ENCODE measurements at regions not wholly inside any gene's neighbourhood (a gene's known extent, or its start where the extent isn't known, plus 50 kb on each side); places are given as distances from the start of the nearest gene placed in this dataset.
"Not testable (repeated sequence)": the region's sequence is repeated elsewhere in the genome, so short reads cannot be mapped to it uniquely, and the experiment has no call there.

DNA sequence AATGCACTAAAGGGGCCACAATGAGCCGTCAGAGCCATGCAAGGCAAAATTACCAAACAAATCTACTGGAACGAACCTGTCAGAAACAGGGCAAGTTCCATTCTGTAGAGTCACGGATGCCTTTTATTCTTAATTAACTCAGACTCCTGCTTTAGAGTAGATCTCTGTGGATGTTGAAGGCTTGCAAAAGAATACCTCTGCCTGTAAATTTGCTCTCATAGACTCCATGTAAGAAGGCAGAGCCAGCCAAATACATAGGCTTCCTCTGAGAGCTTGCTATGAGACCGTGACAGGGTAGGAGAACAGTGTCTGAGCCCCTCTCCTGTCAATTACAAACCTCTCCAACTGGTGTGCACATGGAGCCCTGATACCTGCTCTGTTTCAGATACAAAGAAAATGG is 787.9 kb upstream of the POM121L12 start:
- Mint-ChIP-seq H3K9me3 (peaks cover 13% of the 10 kb centered on the region), H3K4me3 (no peak overlapping the region), H3K27ac (no peak overlapping the region), H3K4me1 (ENCODE audit: low read depth) (no peaks in the 10 kb centered on the region), H3K36me3 (ENCODE audit: low read depth) (no peaks in the 10 kb centered on the region), H3K27me3 (no peaks in the 10 kb centered on the region)
- DNase-seq = no peak

DNA sequence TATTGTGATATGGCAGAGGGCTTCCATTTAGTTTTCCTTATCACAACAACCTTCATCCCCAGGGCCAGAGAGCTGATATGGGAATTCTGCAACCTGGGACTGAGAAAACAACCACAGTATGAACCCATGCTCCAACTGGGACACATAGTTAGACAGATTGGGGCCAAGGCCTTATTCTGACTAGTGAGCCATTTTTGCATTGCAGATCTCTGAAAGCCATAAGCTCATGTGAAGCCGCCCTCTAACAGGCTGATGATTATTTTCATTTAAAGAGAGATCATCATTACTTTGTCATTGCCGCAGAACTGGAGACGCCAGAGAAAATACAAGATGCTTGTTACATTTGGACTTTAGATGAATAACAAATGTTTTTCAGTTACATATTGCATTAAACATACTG is 791.7 kb upstream of the POM121L12 start:
- Mint-ChIP-seq H3K27me3 (no peaks in the 10 kb centered on the region), H3K27ac (no peak overlapping the region), H3K9me3 (peaks cover 27% of the 10 kb centered on the region), H3K4me3 (no peak overlapping the region), H3K4me1 (ENCODE audit: low read depth) (no peaks in the 10 kb centered on the region), H3K36me3 (ENCODE audit: low read depth) (no peaks in the 10 kb centered on the region)
- no peak for DNase-seq

DNA sequence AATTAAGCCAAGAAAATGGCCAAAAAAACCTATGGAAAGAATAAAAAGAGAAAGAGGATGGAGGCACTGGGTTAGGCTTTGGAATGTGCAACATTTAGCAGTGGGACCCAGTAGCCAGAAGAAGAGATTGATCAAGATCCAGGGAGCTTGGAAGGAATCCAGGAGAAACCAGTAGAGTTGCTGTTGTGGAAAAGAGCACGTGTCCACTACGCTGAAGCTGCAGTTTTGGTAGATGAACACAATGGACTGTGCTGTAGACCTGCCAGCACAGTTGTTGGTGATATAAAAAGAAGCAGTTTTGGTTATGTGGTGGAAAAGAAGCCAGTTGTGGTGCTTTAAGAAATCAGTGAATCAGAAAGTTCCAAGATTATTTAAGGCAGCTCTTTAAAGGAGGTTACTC is 802.2 kb upstream of the POM121L12 start:
- Mint-ChIP-seq H3K9me3 (peaks cover 14% of the 10 kb centered on the region), H3K4me1 (ENCODE audit: low read depth) (no peaks in the 10 kb centered on the region), H3K27me3 (no peaks in the 10 kb centered on the region), H3K4me3 (no peak overlapping the region), H3K27ac (no peak overlapping the region), H3K36me3 (ENCODE audit: low read depth) (no peaks in the 10 kb centered on the region)
- no peak for DNase-seq

DNA sequence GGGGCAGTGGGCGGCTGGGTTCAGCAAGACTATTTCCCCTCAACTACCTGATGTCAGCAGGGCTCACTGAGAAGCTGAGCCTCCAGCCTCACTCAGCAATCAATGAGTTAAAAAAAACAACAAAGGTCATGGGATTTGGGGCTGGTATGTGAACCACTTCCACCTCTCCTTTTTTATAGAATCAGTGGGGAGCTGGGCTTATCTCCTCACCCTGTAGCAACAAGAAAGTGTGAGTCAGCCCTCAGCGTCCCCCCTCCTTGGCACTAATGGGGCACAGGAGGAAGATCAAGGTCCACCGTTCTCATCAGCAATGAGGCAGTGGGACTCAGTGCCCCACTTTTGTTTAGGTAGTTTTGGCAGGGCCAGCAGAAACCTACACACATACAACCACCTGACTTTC is 823.5 kb upstream of the POM121L12 start:
- Mint-ChIP-seq H3K9me3 (peaks cover 13% of the 10 kb centered on the region), H3K27me3 (no peaks in the 10 kb centered on the region), H3K27ac (no peak overlapping the region), H3K36me3 (ENCODE audit: low read depth) (no peaks in the 10 kb centered on the region), H3K4me1 (ENCODE audit: low read depth) (no peaks in the 10 kb centered on the region), H3K4me3 (no peak overlapping the region)
- DNase-seq = no peak

DNA sequence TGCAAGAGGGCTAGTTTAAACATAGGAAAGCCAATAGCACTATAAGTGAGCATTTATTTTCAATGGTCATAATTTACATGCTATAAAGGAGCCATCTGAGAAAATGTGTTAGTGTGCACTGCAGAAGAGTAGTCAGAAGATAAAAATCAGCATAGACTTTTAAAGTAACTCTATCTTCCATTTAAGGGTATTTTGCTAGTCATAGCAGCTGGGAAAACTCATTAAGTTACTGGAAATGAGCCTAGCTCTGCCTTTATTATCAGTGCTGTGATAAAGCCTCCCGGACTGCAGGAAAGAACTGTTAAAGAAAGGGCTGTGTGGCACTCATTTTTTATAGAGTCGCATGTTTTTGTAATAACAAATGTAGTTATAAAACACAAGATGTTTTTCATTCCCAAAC is 825.8 kb upstream of the POM121L12 start:
- Mint-ChIP-seq H3K36me3 (ENCODE audit: low read depth) (no peaks in the 10 kb centered on the region), H3K9me3 (peaks cover 14% of the 10 kb centered on the region), H3K4me1 (ENCODE audit: low read depth) (no peaks in the 10 kb centered on the region), H3K4me3 (no peak overlapping the region), H3K27me3 (no peaks in the 10 kb centered on the region), H3K27ac (no peak overlapping the region)
- DNase-seq = no peak

DNA sequence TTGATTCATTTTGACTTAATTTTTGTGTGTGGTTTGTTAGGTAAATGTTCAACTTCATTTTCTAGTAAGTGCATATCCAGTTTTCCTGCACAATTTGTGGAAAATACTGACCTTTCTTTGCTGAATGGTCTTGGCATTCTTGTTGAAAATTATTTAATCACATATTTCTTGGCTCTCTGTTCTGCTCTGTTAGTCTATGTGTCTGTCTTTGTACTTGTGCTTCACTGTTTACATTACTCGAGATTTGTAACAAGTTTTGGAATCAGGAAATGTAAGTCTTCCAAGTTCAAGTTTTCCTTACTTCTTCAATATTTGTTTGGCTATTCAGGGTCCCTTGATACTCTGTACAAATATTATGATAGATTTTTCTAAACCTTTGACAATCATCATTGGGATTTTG is 838.2 kb upstream of the POM121L12 start:
- H3K27ac Mint-ChIP-seq = no peak overlapping the region
- no peaks in the 10 kb centered on the region for H3K27me3 Mint-ChIP-seq
- no peaks in the 10 kb centered on the region for H3K36me3 Mint-ChIP-seq (ENCODE audit: low read depth)
- H3K4me1 Mint-ChIP-seq (ENCODE audit: low read depth) = no peaks in the 10 kb centered on the region
- peaks cover 19% of the 10 kb centered on the region for H3K9me3 Mint-ChIP-seq
- DNase-seq = no peak
- no peak overlapping the region for H3K4me3 Mint-ChIP-seq

DNA sequence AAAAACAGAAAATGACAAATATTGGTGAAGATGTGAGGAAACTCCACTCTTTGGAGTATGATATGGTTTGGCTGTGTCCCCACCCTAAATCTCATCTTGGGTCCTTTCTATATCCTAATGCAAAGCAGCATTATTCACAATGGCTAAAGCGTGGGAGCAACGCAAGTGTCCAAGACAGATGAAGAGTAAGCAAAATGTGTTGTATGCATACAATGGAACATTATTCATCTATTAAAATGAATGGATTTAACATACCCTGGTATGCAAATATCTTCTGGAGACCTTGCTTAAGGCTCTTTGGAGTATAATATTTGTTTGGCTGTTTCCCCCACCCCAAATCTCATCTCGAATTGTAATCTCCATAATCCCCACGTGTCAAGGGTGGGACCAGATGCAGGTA is 839.8 kb upstream of the POM121L12 start:
- H3K36me3 Mint-ChIP-seq (ENCODE audit: low read depth) = no peaks in the 10 kb centered on the region
- H3K4me1 Mint-ChIP-seq (ENCODE audit: low read depth) = no peaks in the 10 kb centered on the region
- no peak overlapping the region for H3K27ac Mint-ChIP-seq
- no peak overlapping the region for H3K4me3 Mint-ChIP-seq
- H3K9me3 Mint-ChIP-seq = peaks cover 27% of the 10 kb centered on the region
- DNase-seq = no peak
- no peaks in the 10 kb centered on the region for H3K27me3 Mint-ChIP-seq

DNA sequence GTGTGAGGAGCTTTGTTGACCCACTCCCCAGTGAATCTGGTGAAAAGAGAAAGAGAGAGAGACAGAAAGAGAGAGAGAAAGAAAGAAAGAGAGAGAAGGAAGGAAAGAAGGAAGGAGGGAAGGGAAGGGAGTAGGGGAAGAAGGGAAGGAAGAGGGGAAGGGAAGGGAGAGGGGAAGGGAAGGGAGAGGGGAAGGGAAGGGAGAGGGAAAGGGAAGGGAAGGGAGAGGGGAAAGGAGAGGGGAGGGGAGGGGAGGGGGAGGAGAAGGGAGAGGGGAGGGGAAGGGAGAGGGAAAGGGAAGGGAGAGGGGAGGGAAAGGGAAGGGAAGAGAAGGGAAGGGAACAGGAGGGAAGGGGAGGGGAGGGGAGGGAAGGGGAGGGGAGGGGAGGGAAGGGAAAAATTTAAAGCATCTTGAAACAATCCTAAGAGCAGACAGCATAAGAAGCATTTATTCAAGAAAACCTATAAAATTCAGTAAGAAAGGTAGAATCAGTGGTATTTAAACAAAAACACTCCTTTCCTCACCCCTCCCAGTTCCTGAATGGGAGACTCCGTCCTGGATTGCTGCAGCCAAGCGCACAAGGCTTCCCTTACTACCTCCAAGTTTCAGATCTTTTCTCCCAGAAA is 846.2 kb upstream of the POM121L12 start:
- Mint-ChIP-seq H3K4me3 (no peak overlapping the region), H3K4me1 (ENCODE audit: low read depth) (no peaks in the 10 kb centered on the region), H3K36me3 (ENCODE audit: low read depth) (no peaks in the 10 kb centered on the region), H3K27ac (no peak overlapping the region), H3K27me3 (no peaks in the 10 kb centered on the region), H3K9me3 (peaks cover 15% of the 10 kb centered on the region)
- no peak for DNase-seq

DNA sequence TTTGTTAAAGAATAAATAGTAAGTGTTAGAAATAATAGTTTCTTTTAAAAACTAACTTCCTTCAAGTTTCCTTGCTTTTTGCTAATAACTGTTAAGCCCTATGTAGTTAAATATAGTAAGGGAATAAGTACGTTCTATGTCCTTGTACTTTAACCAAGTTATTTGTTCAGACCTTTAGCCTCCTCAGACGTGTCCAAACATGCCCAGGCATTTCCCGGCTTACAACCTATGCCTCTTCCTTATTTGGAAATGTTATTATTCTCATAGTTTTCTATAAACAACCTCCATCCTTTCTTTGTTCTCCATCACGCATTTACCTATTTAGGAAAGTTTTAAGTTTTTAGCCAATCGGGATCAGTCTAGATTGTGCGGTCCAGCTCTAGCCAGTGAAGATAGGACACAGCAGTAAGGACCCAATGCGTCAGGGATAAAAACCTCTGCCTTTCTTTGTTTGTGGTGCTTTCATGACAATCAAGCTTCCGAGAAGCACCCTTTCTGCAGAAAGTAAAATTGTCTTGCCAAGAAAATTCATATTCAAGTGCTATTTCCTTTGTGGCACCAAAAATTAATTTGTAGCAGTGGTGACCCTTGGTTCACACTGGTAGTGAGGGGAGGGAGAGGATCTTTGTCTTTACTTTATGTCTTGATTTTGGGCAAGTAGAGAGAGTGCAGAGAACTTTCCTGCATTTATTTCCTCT is 851.3 kb upstream of the POM121L12 start:
- H3K4me1 Mint-ChIP-seq (ENCODE audit: low read depth) = no peaks in the 10 kb centered on the region
- no peaks in the 10 kb centered on the region for H3K36me3 Mint-ChIP-seq (ENCODE audit: low read depth)
- H3K27me3 Mint-ChIP-seq = no peaks in the 10 kb centered on the region
- H3K9me3 Mint-ChIP-seq = peaks cover 2% of the 10 kb centered on the region
- H3K27ac Mint-ChIP-seq = no peak overlapping the region
- H3K4me3 Mint-ChIP-seq = no peak overlapping the region
- no peak for DNase-seq

DNA sequence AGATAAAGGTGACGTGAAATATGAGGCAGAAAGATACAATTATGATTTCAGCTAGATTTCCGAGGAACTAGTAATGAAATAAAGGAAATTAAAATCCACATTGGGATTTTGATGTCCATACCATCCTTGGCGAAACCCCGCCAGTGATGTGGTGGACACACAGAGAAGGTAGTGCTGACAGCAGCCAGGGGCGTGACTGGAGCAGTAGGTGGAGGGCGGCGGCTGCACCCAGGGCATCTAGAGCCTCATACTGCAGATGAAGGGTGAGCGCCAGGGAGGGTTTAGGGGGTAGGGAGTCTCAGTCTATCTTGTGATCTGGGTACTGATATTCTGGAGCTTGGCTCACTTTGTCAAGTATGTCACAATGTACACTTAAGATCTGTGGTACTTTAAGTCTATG is 855.5 kb upstream of the POM121L12 start:
- no peaks in the 10 kb centered on the region for H3K4me1 Mint-ChIP-seq (ENCODE audit: low read depth)
- H3K36me3 Mint-ChIP-seq (ENCODE audit: low read depth) = no peaks in the 10 kb centered on the region
- H3K4me3 Mint-ChIP-seq = no peak overlapping the region
- DNase-seq = no peak
- H3K9me3 Mint-ChIP-seq = peaks cover 7% of the 10 kb centered on the region
- no peak overlapping the region for H3K27ac Mint-ChIP-seq
- no peaks in the 10 kb centered on the region for H3K27me3 Mint-ChIP-seq

DNA sequence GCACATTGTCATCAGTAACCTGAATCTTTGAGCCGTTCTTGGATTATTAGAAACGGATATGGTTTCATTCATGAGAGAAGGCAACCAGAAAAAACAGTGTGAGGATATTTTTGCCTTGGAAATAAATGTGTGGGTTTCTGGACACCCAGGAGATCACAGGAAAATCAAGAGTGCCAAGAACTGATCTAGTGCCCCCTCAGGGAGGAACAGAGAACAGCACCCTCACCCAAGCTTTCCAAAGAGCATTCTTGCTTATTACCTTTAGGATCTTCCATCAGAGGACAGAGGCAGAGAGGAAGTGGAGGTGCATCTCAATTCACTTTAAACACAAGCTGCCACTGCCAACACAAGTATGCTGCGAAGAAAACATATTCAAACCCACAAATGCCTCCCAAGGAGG is 851.5 kb upstream of the COBL start:
- no peak overlapping the region for H3K27ac Mint-ChIP-seq
- H3K9me3 Mint-ChIP-seq = peaks cover 15% of the 10 kb centered on the region
- no peaks in the 10 kb centered on the region for H3K27me3 Mint-ChIP-seq
- H3K4me3 Mint-ChIP-seq = no peak overlapping the region
- DNase-seq = no peak
- H3K36me3 Mint-ChIP-seq (ENCODE audit: low read depth) = no peaks in the 10 kb centered on the region
- no peaks in the 10 kb centered on the region for H3K4me1 Mint-ChIP-seq (ENCODE audit: low read depth)

DNA sequence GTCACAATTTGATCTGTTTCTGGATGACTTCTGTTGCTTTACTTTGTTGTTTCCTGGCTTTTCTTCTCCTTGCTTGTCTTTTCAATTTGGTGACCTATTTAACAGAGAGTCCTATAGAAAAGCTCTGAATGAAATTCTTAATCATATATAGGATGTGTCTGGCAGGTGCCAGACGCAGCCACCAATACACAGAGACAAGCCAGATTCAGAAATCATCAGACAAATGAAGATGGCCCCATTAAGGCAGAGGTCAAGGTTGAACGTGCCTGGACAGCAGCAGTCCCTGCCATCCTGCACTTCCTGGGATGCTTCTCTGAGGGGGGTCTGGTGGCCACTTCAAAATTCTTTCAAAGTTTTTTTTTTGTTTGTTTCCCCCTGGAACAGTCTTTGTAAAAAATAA is 846.7 kb upstream of the COBL start:
- H3K4me3 Mint-ChIP-seq = no peak overlapping the region
- H3K27me3 Mint-ChIP-seq = no peaks in the 10 kb centered on the region
- DNase-seq = no peak
- peaks cover 12% of the 10 kb centered on the region for H3K9me3 Mint-ChIP-seq
- no peaks in the 10 kb centered on the region for H3K4me1 Mint-ChIP-seq (ENCODE audit: low read depth)
- H3K27ac Mint-ChIP-seq = no peak overlapping the region
- no peaks in the 10 kb centered on the region for H3K36me3 Mint-ChIP-seq (ENCODE audit: low read depth)

DNA sequence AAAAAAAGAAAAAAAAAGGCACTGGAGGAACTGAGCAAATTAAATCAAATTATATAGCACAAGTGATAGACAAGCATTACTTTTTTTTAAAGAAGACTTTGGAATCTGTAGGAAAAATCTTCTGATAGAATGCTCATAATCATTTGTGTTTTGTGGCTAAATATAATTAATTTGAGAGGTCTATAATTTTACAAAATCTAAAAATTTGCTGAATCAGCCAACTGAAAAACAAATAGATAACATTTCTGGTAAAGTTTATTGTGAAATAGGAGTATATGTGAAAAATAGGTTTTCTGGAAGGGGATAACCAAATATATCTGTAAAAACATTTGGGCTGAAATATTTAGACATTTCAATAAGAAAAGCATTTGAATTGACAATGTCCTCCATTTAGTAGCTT is 844.9 kb upstream of the COBL start:
- Mint-ChIP-seq H3K9me3 (peaks cover 12% of the 10 kb centered on the region), H3K27ac (no peak overlapping the region), H3K4me1 (ENCODE audit: low read depth) (no peaks in the 10 kb centered on the region), H3K27me3 (no peaks in the 10 kb centered on the region), H3K36me3 (ENCODE audit: low read depth) (no peaks in the 10 kb centered on the region), H3K4me3 (no peak overlapping the region)
- DNase-seq = no peak

DNA sequence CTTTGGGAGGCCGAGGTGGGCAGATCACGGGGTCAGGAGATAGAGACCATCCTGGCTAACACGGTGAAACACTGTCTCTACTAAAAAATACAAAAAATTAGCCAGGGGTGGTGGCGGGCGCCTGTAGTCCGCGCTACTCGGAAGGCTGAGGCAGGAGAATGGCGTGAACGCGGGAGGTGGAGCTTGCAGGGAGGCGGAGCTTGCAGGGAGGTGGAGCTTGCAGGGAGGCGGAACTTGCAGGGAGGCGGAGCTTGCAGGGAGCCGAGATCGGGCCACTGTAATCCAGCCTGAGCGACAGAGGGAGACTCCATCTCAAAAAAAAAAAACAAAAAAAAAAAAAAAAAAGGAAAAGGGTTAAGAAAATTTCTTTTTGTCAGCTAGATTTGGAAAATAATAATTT is 842.8 kb upstream of the COBL start:
- not testable (repeated sequence) for H3K4me1 Mint-ChIP-seq (ENCODE audit: low read depth); H3K27ac Mint-ChIP-seq; H3K36me3 Mint-ChIP-seq (ENCODE audit: low read depth); DNase-seq; H3K4me3 Mint-ChIP-seq; H3K9me3 Mint-ChIP-seq; H3K27me3 Mint-ChIP-seq

DNA sequence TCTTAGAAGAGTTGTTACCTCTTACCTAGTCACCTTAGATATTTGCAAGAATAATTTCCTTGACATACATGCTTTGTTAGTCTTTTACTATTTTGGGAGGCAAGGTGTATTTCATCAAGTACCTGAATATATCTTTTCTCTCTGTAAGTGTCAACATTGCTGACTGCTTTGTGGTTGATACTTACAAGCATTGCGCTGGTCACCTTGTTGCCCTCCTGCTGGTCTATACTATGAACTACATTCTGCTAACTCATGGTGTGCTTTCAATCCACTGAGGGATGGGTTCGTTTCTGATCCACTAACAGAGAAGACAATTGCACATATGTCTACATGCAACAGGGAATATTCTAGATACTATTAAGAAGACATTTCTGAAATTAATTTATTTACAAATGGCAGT is 837.8 kb upstream of the COBL start:
- no peak for DNase-seq
- Mint-ChIP-seq H3K4me1 (ENCODE audit: low read depth) (no peaks in the 10 kb centered on the region), H3K9me3 (peaks cover 3% of the 10 kb centered on the region), H3K27me3 (no peaks in the 10 kb centered on the region), H3K36me3 (ENCODE audit: low read depth) (no peaks in the 10 kb centered on the region), H3K27ac (no peak overlapping the region), H3K4me3 (no peak overlapping the region)

DNA sequence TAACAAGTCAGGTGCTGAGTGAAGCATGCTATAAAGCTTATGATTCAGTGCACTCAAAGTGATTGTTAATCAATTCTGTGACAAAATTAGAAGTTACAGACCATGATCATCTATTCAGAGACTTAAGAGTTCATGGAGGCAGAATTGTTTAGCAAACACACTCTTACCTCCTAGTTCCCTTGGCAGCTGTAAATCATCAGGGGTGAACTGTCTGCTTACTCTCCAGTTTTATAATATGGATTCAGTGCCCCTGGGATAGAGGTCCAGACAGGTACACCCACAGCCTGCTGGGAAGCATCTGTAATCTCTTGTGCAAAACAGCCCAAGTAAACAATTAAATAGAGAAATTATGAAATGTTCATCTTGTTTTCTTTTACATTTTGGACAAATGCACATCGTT is 835.0 kb upstream of the COBL start:
- Mint-ChIP-seq H3K9me3 (peaks cover 7% of the 10 kb centered on the region), H3K27ac (no peak overlapping the region), H3K27me3 (no peaks in the 10 kb centered on the region), H3K4me1 (ENCODE audit: low read depth) (no peaks in the 10 kb centered on the region), H3K4me3 (no peak overlapping the region), H3K36me3 (ENCODE audit: low read depth) (no peaks in the 10 kb centered on the region)
- no peak for DNase-seq

All from activated T-cell treated with anti-CD3 and anti-CD28 coated beads, Interleukin-2, amount 50 U/mL, for 24 hours (primary cell).